ENCODE measurements at regions not wholly inside any gene's neighbourhood (a gene's known extent, or its start where the extent isn't known, plus 50 kb on each side); places are given as distances from the start of the nearest gene placed in this dataset.
"Not testable (repeated sequence)": the region's sequence is repeated elsewhere in the genome, so short reads cannot be mapped to it uniquely, and the experiment has no call there.

- Histone ChIP-seq H3K4me3 (no peak overlapping the region), H3K27ac (no peak overlapping the region)
- TF ChIP-seq, protein P1, sequence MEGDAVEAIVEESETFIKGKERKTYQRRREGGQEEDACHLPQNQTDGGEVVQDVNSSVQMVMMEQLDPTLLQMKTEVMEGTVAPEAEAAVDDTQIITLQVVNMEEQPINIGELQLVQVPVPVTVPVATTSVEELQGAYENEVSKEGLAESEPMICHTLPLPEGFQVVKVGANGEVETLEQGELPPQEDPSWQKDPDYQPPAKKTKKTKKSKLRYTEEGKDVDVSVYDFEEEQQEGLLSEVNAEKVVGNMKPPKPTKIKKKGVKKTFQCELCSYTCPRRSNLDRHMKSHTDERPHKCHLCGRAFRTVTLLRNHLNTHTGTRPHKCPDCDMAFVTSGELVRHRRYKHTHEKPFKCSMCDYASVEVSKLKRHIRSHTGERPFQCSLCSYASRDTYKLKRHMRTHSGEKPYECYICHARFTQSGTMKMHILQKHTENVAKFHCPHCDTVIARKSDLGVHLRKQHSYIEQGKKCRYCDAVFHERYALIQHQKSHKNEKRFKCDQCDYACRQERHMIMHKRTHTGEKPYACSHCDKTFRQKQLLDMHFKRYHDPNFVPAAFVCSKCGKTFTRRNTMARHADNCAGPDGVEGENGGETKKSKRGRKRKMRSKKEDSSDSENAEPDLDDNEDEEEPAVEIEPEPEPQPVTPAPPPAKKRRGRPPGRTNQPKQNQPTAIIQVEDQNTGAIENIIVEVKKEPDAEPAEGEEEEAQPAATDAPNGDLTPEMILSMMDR (IDR thresholded peaks at IDR 0.05), result no peak
- no peak for DNase-seq (ENCODE audit: low spot score)
Measured at GRCh38 chr5:108472237-108472636, 90.3 kb upstream of the FBXL17 start.

DNA sequence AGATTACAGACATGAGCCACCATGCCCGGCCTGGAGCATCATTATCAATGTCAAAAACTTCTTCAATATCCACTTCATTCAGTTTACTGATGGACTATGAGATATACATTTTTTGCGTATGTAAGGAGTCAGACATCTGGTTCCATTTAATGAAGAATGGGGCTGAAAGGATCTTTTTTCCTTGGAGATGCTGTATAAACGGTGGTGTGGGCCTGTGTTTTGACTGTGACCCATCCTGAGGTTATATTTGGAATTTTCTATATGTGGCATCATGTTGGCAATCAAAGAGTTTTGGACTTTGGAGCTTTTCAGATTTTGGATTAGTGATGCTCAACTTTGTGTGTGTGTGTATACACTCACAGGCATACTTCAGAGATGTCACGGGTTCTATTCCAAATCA lies 85.7 kb upstream of the FBXL17 start:
- DNase-seq (ENCODE audit: low spot score), result no peak
- TF ChIP-seq, protein P1 (IDR thresholded peaks at IDR 0.05), result no peak
- Histone ChIP-seq H3K4me3 (no peak overlapping the region), H3K27ac (no peak overlapping the region)

DNA sequence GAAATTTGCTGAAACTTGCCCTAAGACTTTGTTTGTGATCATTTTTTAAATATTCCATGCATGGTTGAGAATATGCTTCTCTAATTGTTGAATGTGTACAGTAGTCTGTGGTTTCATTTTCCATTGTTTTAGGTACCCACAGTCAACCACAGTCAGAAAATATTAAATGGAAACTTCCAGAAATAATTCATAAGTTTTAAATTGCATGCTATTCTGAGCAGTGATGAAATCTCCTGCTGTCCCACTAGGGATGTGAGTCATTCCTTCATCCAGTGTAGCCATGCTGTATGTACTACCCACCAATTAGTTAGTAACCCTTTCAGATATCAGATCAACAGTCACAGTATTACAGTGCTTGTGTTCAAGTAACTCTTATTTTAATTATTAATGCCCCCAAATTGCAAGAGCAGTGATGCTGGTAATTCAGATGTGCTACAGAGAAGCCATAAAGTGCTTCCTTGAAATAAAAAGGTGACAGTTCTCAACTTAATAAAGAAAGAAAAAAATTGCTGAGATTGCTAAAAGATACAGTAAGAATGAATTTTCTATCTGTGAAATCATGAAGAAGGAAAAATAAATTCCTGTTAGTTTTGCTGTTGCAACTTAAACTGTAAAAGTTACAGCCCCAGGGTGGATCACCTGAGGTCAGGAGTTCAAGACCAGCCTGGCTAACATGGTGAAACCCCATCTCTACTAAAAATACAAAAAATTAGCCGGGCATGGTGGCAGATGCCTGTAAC lies 79.9 kb upstream of the FBXL17 start:
- TF ChIP-seq, protein P1 (IDR thresholded peaks at IDR 0.05), result no peak
- no peak for DNase-seq (ENCODE audit: low spot score)
- Histone ChIP-seq H3K27ac (no peak overlapping the region), H3K4me3 (no peak overlapping the region)

- TF ChIP-seq, protein P1 (IDR thresholded peaks at IDR 0.05), result no peak
- no peak for DNase-seq (ENCODE audit: low spot score)
- Histone ChIP-seq H3K27ac (no peak overlapping the region), H3K4me3 (no peak overlapping the region)
Measured at GRCh38 chr5:108459769-108460168, 77.9 kb upstream of the FBXL17 start.

- DNase-seq (ENCODE audit: low spot score), result no peak
- no peak overlapping the region for H3K4me3 ChIP-seq
- TF ChIP-seq, protein P1 (IDR thresholded peaks at IDR 0.05), result no peak
- no peak overlapping the region for H3K27ac ChIP-seq
Measured at GRCh38 chr5:108451269-108451668, 69.4 kb upstream of the FBXL17 start.

DNA sequence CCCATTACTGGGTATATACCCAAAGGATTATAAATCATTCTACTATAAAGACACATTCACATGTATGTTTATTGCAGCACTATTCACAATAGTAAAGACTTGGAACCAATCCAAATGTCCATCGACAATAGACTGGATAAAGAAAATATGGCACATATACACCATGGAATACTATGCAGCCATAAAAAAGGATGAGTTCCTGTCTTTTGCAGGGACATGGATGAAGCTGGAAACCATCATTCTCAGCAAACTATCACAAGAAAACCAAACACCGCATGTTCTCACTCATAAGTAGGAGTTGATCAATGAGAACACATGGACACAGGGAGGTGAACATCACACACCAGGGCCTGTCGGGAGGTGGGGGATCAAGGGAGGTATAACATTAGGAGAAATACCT lies 62.2 kb upstream of the FBXL17 start:
- H3K4me3 ChIP-seq; H3K27ac ChIP-seq; DNase-seq (ENCODE audit: low spot score): not testable (repeated sequence)

GRCh38 chr5:108442063-108442651 lies 60.3 kb upstream of the FBXL17 start:
- H3K27ac ChIP-seq; DNase-seq (ENCODE audit: low spot score); H3K4me3 ChIP-seq: not testable (repeated sequence)

GRCh38 chr5:108437425-108437824 lies 55.5 kb upstream of the FBXL17 start:
- Histone ChIP-seq H3K4me3 (no peak overlapping the region), H3K27ac (no peak overlapping the region)
- no peak for DNase-seq (ENCODE audit: low spot score)
- TF ChIP-seq, protein P1 (IDR thresholded peaks at IDR 0.05), result no peak
